ENCODE measurements at regions not wholly inside any gene's neighbourhood (a gene's known extent, or its start where the extent isn't known, plus 50 kb on each side); places are given as distances from the start of the nearest gene placed in this dataset.

DNA sequence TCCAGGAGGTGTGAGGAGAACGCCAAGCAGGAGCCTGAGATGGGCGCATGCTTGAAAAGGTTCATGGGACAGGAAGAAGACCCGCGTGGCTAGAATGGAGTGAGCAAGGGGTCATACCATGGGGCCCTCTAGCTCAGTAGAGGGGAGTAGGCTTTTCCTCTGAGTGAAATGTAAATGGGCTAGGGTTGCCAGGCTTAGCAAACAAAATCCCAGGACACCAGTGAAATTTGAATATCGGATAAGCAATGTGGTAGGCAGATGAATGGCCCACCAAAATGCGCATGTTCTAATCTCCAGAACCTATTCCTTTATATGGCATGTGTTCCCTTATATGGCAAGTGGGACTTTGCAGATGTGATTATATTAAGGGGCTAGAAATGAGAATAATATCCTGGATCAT, 174.1 kb upstream of the CCDC68 start:
- TF ChIP-seq ISL1 (CRISPR knock-in tag; IDR thresholded peaks at IDR 0.05) (no peak), TCF4 (CRISPR knock-in tag; IDR thresholded peaks at IDR 0.05; ENCODE audit: borderline replicate concordance) (no peak), TSHZ2 (CRISPR knock-in tag; IDR thresholded peaks at IDR 0.05) (no peak), CSRNP3 (CRISPR knock-in tag; IDR thresholded peaks at IDR 0.05) (no peak)
